GM12892 (cell line): ENCODE measurements at regions not wholly inside any gene's neighbourhood (a gene's known extent, or its start where the extent isn't known, plus 50 kb on each side); places are given as distances from the start of the nearest gene placed in this dataset.

Source experiments
- POLR2AphosphoS5 ChIP-seq: IDR thresholded peaks from 2 replicates; pipeline ENCODE4 v1.6.1; 2011; ENCODE audit warnings: low read depth, low read length, control low read depth
- TAF1 ChIP-seq: IDR thresholded peaks from 2 replicates; pipeline ENCODE4 v1.6.1; 2011; ENCODE audit warnings: low read depth, mild to moderate bottlenecking, control low read depth, low read length, borderline replicate concordance

- TF ChIP-seq TAF1 (no peak), POLR2AphosphoS5 (no peak)
Observed at GRCh38 chr2:177028296-177028695, 184.3 kb upstream of the HNRNPA3 start.
